ENCODE measurements at regions not wholly inside any gene's neighbourhood (a gene's known extent, or its start where the extent isn't known, plus 50 kb on each side); places are given as distances from the start of the nearest gene placed in this dataset.
A peak's percentile ranks its signal among the peaks of the same experiment; 100 is the strongest.

GRCh38 chr18:72692086-72692485 lies 147.9 kb upstream of the CBLN2 start:
- H3K27ac Mint-ChIP-seq: no peak overlapping the region
- no peak overlapping the region for H3K4me3 Mint-ChIP-seq
- H3K36me3 Mint-ChIP-seq: no peaks in the 10 kb centered on the region
- H3K27me3 Mint-ChIP-seq: no peaks in the 10 kb centered on the region
- H3K9me3 Mint-ChIP-seq: no peaks in the 10 kb centered on the region
- no peak for ATAC-seq
- H3K4me1 Mint-ChIP-seq: no peaks in the 10 kb centered on the region

GRCh38 chr18:72687736-72688135 lies 143.6 kb upstream of the CBLN2 start:
- H3K27ac Mint-ChIP-seq: no peak overlapping the region
- H3K4me1 Mint-ChIP-seq: no peaks in the 10 kb centered on the region
- H3K9me3 Mint-ChIP-seq: no peaks in the 10 kb centered on the region
- H3K36me3 Mint-ChIP-seq: no peaks in the 10 kb centered on the region
- no peak for ATAC-seq
- no peak overlapping the region for H3K4me3 Mint-ChIP-seq
- H3K27me3 Mint-ChIP-seq: no peaks in the 10 kb centered on the region

GRCh38 chr18:72675394-72675793 lies 131.3 kb upstream of the CBLN2 start:
- no peaks in the 10 kb centered on the region for H3K36me3 Mint-ChIP-seq
- H3K4me1 Mint-ChIP-seq: peaks cover 5% of the 10 kb centered on the region
- no peak for ATAC-seq
- no peak overlapping the region for H3K27ac Mint-ChIP-seq
- no peaks in the 10 kb centered on the region for H3K9me3 Mint-ChIP-seq
- no peaks in the 10 kb centered on the region for H3K27me3 Mint-ChIP-seq
- H3K4me3 Mint-ChIP-seq: no peak overlapping the region

GRCh38 chr18:72674710-72675109 lies 130.6 kb upstream of the CBLN2 start:
- Mint-ChIP-seq H3K4me3 (no peak overlapping the region), H3K36me3 (no peaks in the 10 kb centered on the region), H3K4me1 (peaks cover 5% of the 10 kb centered on the region), H3K9me3 (no peaks in the 10 kb centered on the region), H3K27ac (no peak overlapping the region), H3K27me3 (no peaks in the 10 kb centered on the region)
- ATAC-seq: peak; percentile 91

DNA sequence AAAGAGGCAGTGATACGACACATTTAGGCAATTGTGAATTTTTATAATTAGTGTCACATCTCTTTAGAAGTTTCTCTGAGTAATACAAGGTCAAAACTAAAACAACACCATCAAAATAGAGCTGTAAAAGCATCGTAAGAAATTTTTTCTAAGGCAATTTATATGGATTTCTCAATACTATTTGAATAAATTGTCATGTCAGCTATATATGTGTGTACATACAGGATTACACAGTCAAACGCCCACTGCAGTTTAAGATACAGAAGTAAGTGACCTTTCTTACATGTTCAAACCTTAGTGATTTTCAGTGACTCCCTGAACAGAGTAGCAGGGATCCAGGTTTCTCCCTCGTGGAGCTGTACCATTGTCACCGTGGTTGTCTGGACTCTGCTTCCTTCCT lies 129.1 kb upstream of the CBLN2 start:
- no peak overlapping the region for H3K27ac Mint-ChIP-seq

GRCh38 chr18:72672364-72673184 lies 128.4 kb upstream of the CBLN2 start:
- no peak for ATAC-seq
- no peaks in the 10 kb centered on the region for H3K27me3 Mint-ChIP-seq
- no peak overlapping the region for H3K27ac Mint-ChIP-seq
- H3K4me1 Mint-ChIP-seq: peaks cover 5% of the 10 kb centered on the region
- H3K9me3 Mint-ChIP-seq: no peaks in the 10 kb centered on the region
- no peak overlapping the region for H3K4me3 Mint-ChIP-seq
- H3K36me3 Mint-ChIP-seq: no peaks in the 10 kb centered on the region

More for the DNA sequence above, 129.1 kb upstream of the CBLN2 start:
- Mint-ChIP-seq H3K27me3 (no peaks in the 10 kb centered on the region), H3K4me3 (no peak overlapping the region), H3K4me1 (peaks cover 5% of the 10 kb centered on the region), H3K9me3 (no peaks in the 10 kb centered on the region), H3K36me3 (no peaks in the 10 kb centered on the region)
- ATAC-seq: no peak

DNA sequence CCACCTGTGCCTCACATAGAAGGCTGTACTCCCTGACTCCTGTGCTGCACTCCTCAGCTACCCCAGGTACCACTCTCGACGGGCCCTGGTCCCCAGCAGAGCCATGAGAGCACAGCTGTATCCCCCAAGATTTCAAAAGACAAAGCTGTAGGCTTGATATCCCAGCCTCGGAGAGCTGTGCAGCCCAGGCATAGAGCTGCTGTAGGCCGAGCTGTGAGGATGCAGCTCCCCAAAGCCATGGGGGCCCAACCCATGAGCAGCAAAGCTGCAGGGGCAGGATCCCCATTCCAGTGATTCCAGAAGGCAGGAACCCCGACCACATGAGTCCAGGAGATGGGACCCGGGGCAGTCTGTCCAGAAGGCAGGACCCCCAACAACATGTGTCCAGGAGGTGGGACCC lies 123.8 kb upstream of the CBLN2 start:
- peak; percentile 39 for ATAC-seq
- H3K27ac Mint-ChIP-seq: no peak overlapping the region
- no peaks in the 10 kb centered on the region for H3K9me3 Mint-ChIP-seq

DNA sequence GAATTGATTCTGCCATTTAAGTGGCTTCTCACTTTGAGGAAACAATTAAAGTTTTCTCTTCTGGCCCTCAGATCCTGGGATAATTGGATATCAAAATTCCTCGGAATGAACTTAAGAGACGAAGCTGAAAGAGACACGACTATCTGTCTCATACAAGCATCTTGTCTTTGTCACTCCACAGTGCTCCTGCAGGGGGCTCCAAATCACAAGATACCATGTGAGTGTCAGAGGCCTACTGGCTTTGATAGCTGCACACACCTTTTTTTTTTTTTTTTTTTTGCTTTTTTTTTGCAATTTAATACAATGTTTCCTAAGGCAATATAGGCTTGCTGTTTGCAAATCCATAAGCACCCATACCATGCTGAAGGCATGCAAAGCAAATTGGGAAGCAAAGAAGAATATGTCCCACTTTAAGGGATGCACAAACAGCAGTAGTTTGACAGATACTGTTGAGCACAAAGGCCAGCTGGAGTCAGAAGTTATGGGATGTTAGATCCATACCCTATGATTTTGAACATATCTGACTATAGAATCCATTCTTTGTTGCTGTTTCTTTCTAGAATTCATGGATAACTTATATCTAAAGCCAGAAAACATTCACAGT lies 109.0 kb upstream of the CBLN2 start:
- H3K9me3 Mint-ChIP-seq: peaks cover 3% of the 10 kb centered on the region
- no peaks in the 10 kb centered on the region for H3K27me3 Mint-ChIP-seq
- ATAC-seq: peak; percentile 60
- no peak overlapping the region for H3K4me3 Mint-ChIP-seq
- H3K27ac Mint-ChIP-seq: no peak overlapping the region
- H3K36me3 Mint-ChIP-seq: no peaks in the 10 kb centered on the region
- H3K4me1 Mint-ChIP-seq: no peaks in the 10 kb centered on the region

More for the DNA sequence above, 123.8 kb upstream of the CBLN2 start:
- Mint-ChIP-seq H3K4me1 (no peaks in the 10 kb centered on the region), H3K36me3 (no peaks in the 10 kb centered on the region), H3K27me3 (no peaks in the 10 kb centered on the region), H3K4me3 (no peak overlapping the region)

GRCh38 chr18:72651033-72651432 lies 106.9 kb upstream of the CBLN2 start:
- H3K36me3 Mint-ChIP-seq: no peaks in the 10 kb centered on the region
- H3K27ac Mint-ChIP-seq: no peak overlapping the region
- no peaks in the 10 kb centered on the region for H3K4me1 Mint-ChIP-seq
- peaks cover 3% of the 10 kb centered on the region for H3K9me3 Mint-ChIP-seq
- no peak for ATAC-seq
- no peak overlapping the region for H3K4me3 Mint-ChIP-seq
- no peaks in the 10 kb centered on the region for H3K27me3 Mint-ChIP-seq

GRCh38 chr18:72648481-72648960 lies 104.4 kb upstream of the CBLN2 start:
- Mint-ChIP-seq H3K9me3 (no peaks in the 10 kb centered on the region), H3K36me3 (no peaks in the 10 kb centered on the region), H3K27me3 (no peaks in the 10 kb centered on the region), H3K27ac (no peak overlapping the region), H3K4me1 (no peaks in the 10 kb centered on the region), H3K4me3 (no peak overlapping the region)
- no peak for ATAC-seq

- no peak overlapping the region for H3K27ac Mint-ChIP-seq
- no peaks in the 10 kb centered on the region for H3K4me1 Mint-ChIP-seq
- H3K9me3 Mint-ChIP-seq: no peaks in the 10 kb centered on the region
- ATAC-seq: no peak
- H3K36me3 Mint-ChIP-seq: no peaks in the 10 kb centered on the region
- no peaks in the 10 kb centered on the region for H3K27me3 Mint-ChIP-seq
- H3K4me3 Mint-ChIP-seq: no peak overlapping the region
Measured at GRCh38 chr18:72648079-72648478, 103.9 kb upstream of the CBLN2 start.

GRCh38 chr18:72640557-72640956 lies 96.4 kb upstream of the CBLN2 start:
- no peaks in the 10 kb centered on the region for H3K9me3 Mint-ChIP-seq
- H3K27me3 Mint-ChIP-seq: no peaks in the 10 kb centered on the region
- H3K27ac Mint-ChIP-seq: no peak overlapping the region
- H3K4me1 Mint-ChIP-seq: peaks cover 7% of the 10 kb centered on the region
- no peaks in the 10 kb centered on the region for H3K36me3 Mint-ChIP-seq
- no peak for ATAC-seq
- no peak overlapping the region for H3K4me3 Mint-ChIP-seq

DNA sequence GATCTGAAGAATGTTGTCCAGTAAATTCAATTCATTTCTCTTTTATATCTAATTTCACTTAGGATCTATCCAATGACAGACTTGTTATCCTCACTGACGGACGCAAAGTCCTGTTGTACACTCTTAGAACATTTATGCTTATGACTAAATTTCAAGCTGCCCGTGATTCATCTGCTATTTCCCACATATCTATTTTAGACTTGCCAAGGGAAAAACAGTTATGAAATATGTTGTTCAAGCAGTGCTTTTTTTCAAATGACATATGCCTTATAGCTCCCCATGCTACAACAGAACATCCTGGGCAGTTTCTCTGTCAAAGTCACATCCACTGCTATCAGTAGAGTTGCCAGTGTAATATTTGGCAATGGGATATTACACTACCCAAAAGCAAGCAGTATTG lies 94.2 kb upstream of the CBLN2 start:
- Mint-ChIP-seq H3K27ac (no peak overlapping the region), H3K36me3 (no peaks in the 10 kb centered on the region), H3K4me1 (peaks cover 7% of the 10 kb centered on the region), H3K4me3 (no peak overlapping the region), H3K27me3 (no peaks in the 10 kb centered on the region), H3K9me3 (no peaks in the 10 kb centered on the region)
- no peak for ATAC-seq

DNA sequence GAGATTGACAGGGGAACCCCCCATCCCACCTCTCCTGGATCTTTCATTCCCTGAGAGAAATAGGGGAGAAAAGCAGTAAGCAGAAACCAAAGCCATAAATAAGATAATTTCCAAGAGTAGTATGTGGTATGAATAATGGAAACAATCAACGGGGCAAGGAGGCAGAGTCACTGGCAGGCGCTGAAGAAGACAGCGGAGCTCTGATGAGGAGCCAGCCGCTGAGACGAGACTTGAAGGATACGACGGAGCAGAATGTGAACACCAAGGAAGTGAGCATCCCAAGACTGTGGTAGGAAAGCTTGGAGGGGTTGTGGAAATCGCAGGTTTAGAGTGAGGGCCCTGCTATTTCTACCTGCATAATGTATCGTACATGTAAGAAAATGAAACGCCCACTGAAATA lies 93.6 kb upstream of the CBLN2 start:
- H3K4me3 Mint-ChIP-seq: no peak overlapping the region
- no peak overlapping the region for H3K27ac Mint-ChIP-seq
- H3K4me1 Mint-ChIP-seq: peaks cover 7% of the 10 kb centered on the region
- H3K27me3 Mint-ChIP-seq: no peaks in the 10 kb centered on the region
- no peaks in the 10 kb centered on the region for H3K9me3 Mint-ChIP-seq
- no peak for ATAC-seq
- H3K36me3 Mint-ChIP-seq: no peaks in the 10 kb centered on the region

DNA sequence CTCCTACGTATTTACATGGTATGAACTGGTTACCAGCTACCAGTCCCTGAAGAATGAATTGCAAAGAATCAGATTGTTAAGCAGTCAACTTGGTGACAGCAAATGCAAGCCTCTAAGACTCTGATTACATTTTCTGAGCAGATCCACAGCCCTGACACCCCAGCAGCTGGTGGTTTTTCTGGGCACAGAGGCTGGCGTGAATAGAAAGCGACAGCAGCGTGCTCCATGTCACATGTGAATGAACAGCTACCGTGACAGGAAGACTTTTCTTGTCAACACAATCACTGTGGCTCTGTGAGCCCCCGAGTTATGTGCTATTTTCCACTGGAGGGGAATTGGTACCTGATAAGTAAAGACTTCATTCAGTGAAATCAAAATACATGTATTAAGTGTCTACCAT lies 93.2 kb upstream of the CBLN2 start:
- no peak for ATAC-seq
- Mint-ChIP-seq H3K36me3 (no peaks in the 10 kb centered on the region), H3K9me3 (no peaks in the 10 kb centered on the region), H3K4me3 (no peak overlapping the region), H3K27ac (no peak overlapping the region), H3K4me1 (peaks cover 7% of the 10 kb centered on the region), H3K27me3 (no peaks in the 10 kb centered on the region)

- no peak for ATAC-seq
- Mint-ChIP-seq H3K4me1 (peaks cover 7% of the 10 kb centered on the region), H3K36me3 (no peaks in the 10 kb centered on the region), H3K27ac (no peak overlapping the region), H3K9me3 (no peaks in the 10 kb centered on the region), H3K27me3 (no peaks in the 10 kb centered on the region), H3K4me3 (no peak overlapping the region)
Measured at GRCh38 chr18:72636611-72637010, 92.5 kb upstream of the CBLN2 start.
